Neuronal stem cell (in vitro differentiated cells): ENCODE measurements at regions not wholly inside any gene's neighbourhood (a gene's known extent, or its start where the extent isn't known, plus 50 kb on each side); places are given as distances from the start of the nearest gene placed in this dataset.

Experiments used
- DNase-seq: peaks from one replicate; pipeline ENCODE4 v3.0.0-alpha.2; 2013; ENCODE audit warnings: low spot score
- H2AFZ ChIP-seq: one replicate; pipeline ENCODE4 v1.6.1; 2013; ENCODE audit warnings: mild to moderate bottlenecking, low read length, inconsistent platforms
- H2AK5ac ChIP-seq: 2 replicates; pipeline ENCODE4 v1.6.1; 2013; ENCODE audit warnings: low read depth, mild to moderate bottlenecking, inconsistent platforms, low read length, moderate library complexity, mixed read lengths
- H2BK120ac ChIP-seq: 2 replicates; pipeline ENCODE4 v1.6.1; 2013; ENCODE audit warnings: low read depth, mild to moderate bottlenecking, inconsistent platforms, low read length, moderate library complexity, mixed read lengths
- H2BK12ac ChIP-seq: one replicate; pipeline ENCODE4 v1.6.1; 2013; ENCODE audit warnings: low read length, inconsistent platforms
- H2BK15ac ChIP-seq: 2 replicates; pipeline ENCODE4 v1.6.1; 2013; ENCODE audit warnings: mild to moderate bottlenecking, low read length, inconsistent platforms, mixed read lengths
- H2BK5ac ChIP-seq: one replicate; pipeline ENCODE4 v1.6.1; 2013; ENCODE audit warnings: inconsistent platforms, mild to moderate bottlenecking, low read length, moderate library complexity
- H3K14ac ChIP-seq: one replicate; pipeline ENCODE4 v1.6.1; 2013; ENCODE audit warnings: low read length, inconsistent platforms
- H3K18ac ChIP-seq: 2 replicates; pipeline ENCODE4 v1.6.1; 2013; ENCODE audit warnings: low read length, inconsistent platforms
- H3K23ac ChIP-seq: 2 replicates; pipeline ENCODE4 v1.6.1; 2013; ENCODE audit warnings: low read depth, mild to moderate bottlenecking, mixed read lengths, low read length, inconsistent platforms; ENCODE audit not compliant: poor library complexity
- H3K27ac ChIP-seq: replicated peaks from 3 replicates; pipeline ENCODE4 v1.5.1; 2013; ENCODE audit warnings: low read length, inconsistent platforms
- H3K27me3 ChIP-seq, 3 experiments: 2 replicates each; pipeline ENCODE4 v1.6.1; 2013; ENCODE audit warnings: low read length in 3 of 3, mild to moderate bottlenecking in 2 of 3, inconsistent platforms in 1 of 3, low read depth in 1 of 3, mixed read lengths in 1 of 3, moderate library complexity in 1 of 3; ENCODE audit not compliant: control insufficient read depth in 3 of 3, insufficient read depth in 3 of 3
- H3K36me3 ChIP-seq, 2 donors: replicated peaks in 1 of 2; 2 replicates each; pipeline ENCODE4 v1.6.1; 2013; ENCODE audit warnings: low read length in 2 of 2; ENCODE audit not compliant: control insufficient read depth in 2 of 2, insufficient read depth in 2 of 2
- H3K4ac ChIP-seq: 2 replicates; pipeline ENCODE4 v1.6.1; 2013; ENCODE audit warnings: inconsistent platforms, mild to moderate bottlenecking, low read length, moderate library complexity
- H3K4me1 ChIP-seq, 2 donors: 1 replicate in 1 of 2; 2 replicates in 1 of 2; pipeline ENCODE4 v1.6.1; 2013; ENCODE audit warnings: low read length in 2 of 2, low read depth in 1 of 2; ENCODE audit not compliant: control insufficient read depth in 2 of 2, insufficient read depth in 1 of 2
- H3K4me2 ChIP-seq: one replicate; pipeline ENCODE4 v1.6.1; 2013; ENCODE audit warnings: mild to moderate bottlenecking, low read length, inconsistent platforms; ENCODE audit not compliant: insufficient read depth, poor library complexity, severe bottlenecking
- H3K4me3 ChIP-seq, 2 donors: 2 replicates each; pipeline ENCODE4 v1.5.1; 2013; ENCODE audit warnings: low read length in 2 of 2, mild to moderate bottlenecking in 2 of 2, inconsistent platforms in 1 of 2, moderate library complexity in 1 of 2
- H3K79me1 ChIP-seq: one replicate; pipeline ENCODE4 v1.6.1; 2013; ENCODE audit warnings: low read depth, mild to moderate bottlenecking, inconsistent platforms, low read length, moderate library complexity
- H3K9ac ChIP-seq: one replicate; pipeline ENCODE4 v1.6.1; 2013; ENCODE audit warnings: mild to moderate bottlenecking, low read depth, low read length, inconsistent platforms; ENCODE audit not compliant: poor library complexity
- H3K9me3 ChIP-seq, 2 donors: replicated peaks in 1 of 2; 2 replicates each; pipeline versions ENCODE3 to v1.6.1; 2013; ENCODE audit warnings: low read length in 2 of 2, mild to moderate bottlenecking in 2 of 2, inconsistent platforms in 1 of 2, low read depth in 1 of 2, mixed read lengths in 1 of 2, moderate library complexity in 1 of 2; ENCODE audit not compliant: control insufficient read depth in 2 of 2, insufficient read depth in 1 of 2
- H4K8ac ChIP-seq: one replicate; pipeline ENCODE4 v1.6.1; 2013; ENCODE audit warnings: low read depth, mild to moderate bottlenecking, inconsistent platforms, low read length, moderate library complexity
- H4K91ac ChIP-seq: one replicate; pipeline ENCODE4 v1.6.1; 2013; ENCODE audit warnings: low read length, low read depth, mild to moderate bottlenecking, inconsistent platforms; ENCODE audit not compliant: poor library complexity
- WGBS, 2 donors: extraction: QIAGEN DNeasy Blood & Tissue Kit; methylation state at CpG; one replicate each; pipeline ENCODE4 v1.1.7; 2013; ENCODE audit warnings: missing lambda C conversion rate in 2 of 2, mixed read lengths in 1 of 2; ENCODE audit not compliant: insufficient read length in 2 of 2, insufficient replicate concordance in 1 of 2; ENCODE audit errors: extremely low coverage in 2 of 2; 5-methylcytosine and 5-hydroxymethylcytosine counted together

- Histone ChIP-seq H3K4me2 (no peak overlapping the region), H3K23ac (no peak overlapping the region), H4K91ac (no peak overlapping the region), H3K9ac (no peak overlapping the region), H3K79me1 (no peaks in the 10 kb centered on the region), H3K27ac (no peak overlapping the region), H3K4me3 (no peak overlapping the region), H3K14ac (no peak overlapping the region), H2AFZ (no peak overlapping the region), H3K4me1 (no peaks in the 10 kb centered on the region), H2BK120ac (no peak overlapping the region), H4K8ac (no peak overlapping the region), H3K18ac (no peak overlapping the region), H3K36me3 (no peaks in the 10 kb centered on the region), H3K9me3 (peaks cover 0 to 5% of the 10 kb centered on the region in 2 donors), H3K27me3 (no peaks in the 10 kb centered on the region), H3K4ac (no peak overlapping the region), H2BK15ac (no peak overlapping the region), H2BK5ac (no peak overlapping the region), H2AK5ac (no peak overlapping the region), H2BK12ac (no peak overlapping the region)
- DNase-seq = no peak
- WGBS, 2 donors = no CpG with 5 or more reads among the region's 2 CpGs
Observed at GRCh38 chr4:1476140-1476513, 69.9 kb upstream of the NKX1-1 start.

- Histone ChIP-seq H3K9ac (no peak overlapping the region), H4K91ac (no peak overlapping the region), H2BK15ac (no peak overlapping the region), H3K4ac (no peak overlapping the region), H2AFZ (no peak overlapping the region), H3K9me3 (peaks cover 0 to 2% of the 10 kb centered on the region in 2 donors), H4K8ac (no peak overlapping the region), H3K27me3 (no peaks in the 10 kb centered on the region), H3K23ac (no peak overlapping the region), H3K79me1 (no peaks in the 10 kb centered on the region), H3K4me2 (no peak overlapping the region), H3K14ac (no peak overlapping the region), H3K4me3 (no peak overlapping the region), H2AK5ac (peak overlapping the region; percentile 44), H2BK120ac (no peak overlapping the region), H3K27ac (no peak overlapping the region), H3K4me1 (no peaks in the 10 kb centered on the region), H3K18ac (no peak overlapping the region), H2BK5ac (no peak overlapping the region), H3K36me3 (no peaks in the 10 kb centered on the region), H2BK12ac (no peak overlapping the region)
- WGBS, 2 donors = no CpG with 5 or more reads among the region's 1 CpG
- DNase-seq = no peak
Observed at GRCh38 chr4:1475277-1476139, 69.3 kb upstream of the NKX1-1 start.

GRCh38 chr4:1474126-1475090, 68.2 kb upstream of the NKX1-1 start:
- H3K27me3 ChIP-seq = no peaks in the 10 kb centered on the region
- no peak overlapping the region for H2BK5ac ChIP-seq
- no peak overlapping the region for H2BK120ac ChIP-seq
- no peaks in the 10 kb centered on the region for H3K36me3 ChIP-seq
- peak overlapping the region; percentile 85 for H3K18ac ChIP-seq
- peak overlapping the region; percentile 91 for H2AK5ac ChIP-seq
- H3K9me3 ChIP-seq = peaks cover 0 to 2% of the 10 kb centered on the region in 2 donors
- H3K14ac ChIP-seq = peak overlapping the region; percentile 82
- H4K91ac ChIP-seq = no peak overlapping the region
- no peaks in the 10 kb centered on the region for H3K79me1 ChIP-seq
- H3K4me1 ChIP-seq = no peaks in the 10 kb centered on the region
- H3K27ac ChIP-seq = no peak overlapping the region
- H3K4ac ChIP-seq = peak overlapping the region; percentile 84
- DNase-seq = no peak
- no peak overlapping the region for H2AFZ ChIP-seq
- peak overlapping the region; percentile 41 for H2BK12ac ChIP-seq
- H4K8ac ChIP-seq = no peak overlapping the region
- H3K4me3 ChIP-seq = no peak overlapping the region
- peak overlapping the region; percentile 44 for H3K9ac ChIP-seq
- no peak overlapping the region for H2BK15ac ChIP-seq
- peak overlapping the region; percentile 85 for H3K23ac ChIP-seq
- no peak overlapping the region for H3K4me2 ChIP-seq
- WGBS, 2 donors = no CpG with 5 or more reads among the region's 14 CpGs

- WGBS, 2 donors = no CpG with 5 or more reads among the region's 8 CpGs
- Histone ChIP-seq H3K4ac (no peak overlapping the region), H3K27me3 (no peaks in the 10 kb centered on the region), H3K14ac (no peak overlapping the region), H3K9me3 (peaks cover 0 to 2% of the 10 kb centered on the region in 2 donors), H3K79me1 (no peaks in the 10 kb centered on the region), H3K4me1 (no peaks in the 10 kb centered on the region), H3K18ac (peak overlapping the region; percentile 41), H2BK120ac (no peak overlapping the region), H3K23ac (no peak overlapping the region), H2AK5ac (peak overlapping the region; percentile 91), H2AFZ (no peak overlapping the region), H4K8ac (no peak overlapping the region), H2BK12ac (no peak overlapping the region), H4K91ac (no peak overlapping the region), H3K4me3 (no peak overlapping the region), H3K27ac (no peak overlapping the region), H2BK15ac (no peak overlapping the region), H3K36me3 (no peaks in the 10 kb centered on the region), H3K9ac (no peak overlapping the region), H3K4me2 (no peak overlapping the region), H2BK5ac (no peak overlapping the region)
- no peak for DNase-seq
Observed at GRCh38 chr4:1473718-1474117, 67.5 kb upstream of the NKX1-1 start.
